HG03196 (cell line): ENCODE measurements at regions not wholly inside any gene's neighbourhood (a gene's known extent, or its start where the extent isn't known, plus 50 kb on each side); places are given as distances from the start of the nearest gene placed in this dataset.

Experiments
- ATAC-seq: cut with Tn5 transposase; IDR thresholded peaks from one replicate; pipeline ENCODE4 v1.9.1; 2021; ENCODE audit not compliant: unreplicated experiment

DNA sequence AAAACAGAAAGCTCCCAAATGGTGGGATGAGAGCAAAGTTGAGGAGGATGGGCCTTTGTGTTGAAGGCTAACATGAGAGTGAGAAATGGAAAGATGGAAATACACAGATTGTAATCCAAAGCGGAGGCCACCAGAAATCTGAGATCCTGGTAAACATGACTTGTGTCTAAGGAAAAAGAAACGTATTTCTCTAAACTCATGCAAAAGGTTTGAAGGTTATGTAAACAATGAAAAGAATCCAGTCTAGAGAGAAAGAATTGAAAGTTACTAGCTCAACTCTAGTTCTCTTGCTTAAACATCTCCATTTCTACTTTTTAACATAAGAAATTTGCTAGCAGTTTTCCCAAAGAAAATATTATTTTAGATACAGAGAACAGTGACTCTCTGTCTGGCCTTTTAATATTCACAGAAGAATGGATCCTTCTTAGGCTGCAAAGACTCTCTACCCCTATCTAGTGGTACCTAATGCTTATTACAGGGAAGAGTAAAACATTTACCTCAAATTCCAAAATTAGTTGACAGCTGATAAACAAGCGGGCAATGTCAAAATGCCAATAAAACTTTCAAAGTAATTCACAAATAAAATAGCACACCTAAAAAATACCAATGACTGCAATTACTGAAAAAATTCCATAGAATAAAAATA lies 75.8 kb upstream of the SOX5 start:
- no peak for ATAC-seq

DNA sequence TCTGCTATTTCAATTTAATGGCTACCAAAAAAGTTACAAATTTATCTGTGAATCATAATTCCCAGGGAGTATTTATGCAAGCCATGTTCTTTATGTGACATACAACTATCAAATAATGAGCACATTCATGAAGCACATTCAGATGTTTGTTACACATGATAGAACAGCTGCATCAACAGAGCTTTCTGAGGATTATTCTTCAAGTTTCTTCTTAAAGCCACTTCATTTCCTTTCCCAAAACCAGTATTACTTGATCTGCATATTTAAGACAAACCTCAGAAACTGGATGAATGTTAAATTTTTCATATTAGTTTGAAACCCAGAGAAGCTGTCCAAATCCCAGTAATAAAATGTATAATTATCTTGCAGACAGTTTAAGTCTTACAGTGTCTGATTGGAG lies 73.6 kb upstream of the SOX5 start:
- ATAC-seq: no peak

DNA sequence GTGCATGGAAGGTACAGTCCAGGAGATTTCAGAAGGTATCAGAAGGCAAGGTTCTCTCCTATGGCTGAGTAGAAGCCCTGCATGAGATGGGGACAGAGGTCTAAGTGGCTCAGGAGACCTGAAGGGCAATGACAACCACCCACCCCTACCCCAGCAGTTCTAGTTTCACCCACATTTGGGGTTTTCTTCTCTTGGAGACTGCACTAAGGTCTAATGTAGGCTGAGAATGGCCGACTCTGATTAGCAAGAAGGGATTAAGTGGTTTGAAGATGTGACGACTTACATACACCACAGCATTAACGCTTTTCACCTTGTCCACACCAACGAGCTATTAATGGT lies 71.7 kb upstream of the SOX5 start:
- no peak for ATAC-seq

DNA sequence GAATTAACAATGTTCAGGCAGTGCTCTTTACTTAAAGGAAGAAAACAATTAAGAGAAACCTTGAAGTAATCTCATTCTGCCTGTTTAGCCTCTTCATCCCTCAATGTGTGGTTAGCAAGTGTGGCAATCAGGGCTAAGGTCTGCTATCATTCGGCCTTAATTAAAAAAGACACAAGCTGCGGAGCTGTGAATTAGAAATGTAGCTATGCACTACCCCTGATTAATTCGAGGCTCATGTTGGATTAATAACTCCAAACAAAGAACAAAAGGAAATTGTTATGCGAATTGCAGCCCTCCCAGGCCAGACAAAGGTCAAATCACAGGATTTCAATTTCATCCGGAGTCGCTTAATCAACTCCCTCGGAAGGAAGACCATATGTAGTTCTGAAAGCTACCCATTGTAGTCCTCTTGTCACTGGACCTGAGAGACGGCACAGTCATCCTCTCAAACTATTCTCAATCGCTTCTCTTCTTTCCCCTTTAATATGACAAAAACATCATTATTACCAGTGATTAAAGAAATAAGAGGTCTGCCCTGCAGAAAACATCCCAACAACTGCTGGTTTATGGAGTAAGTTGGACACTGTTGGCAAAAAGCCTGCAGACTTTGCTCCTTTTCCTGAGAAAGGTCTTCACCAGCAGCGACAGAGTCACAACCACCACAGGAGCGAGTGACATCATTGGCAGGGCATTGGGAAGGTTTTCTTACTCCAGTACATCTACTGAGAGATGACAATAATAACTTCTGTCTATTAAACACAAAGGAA lies 71.1 kb upstream of the SOX5 start:
- ATAC-seq: no peak

DNA sequence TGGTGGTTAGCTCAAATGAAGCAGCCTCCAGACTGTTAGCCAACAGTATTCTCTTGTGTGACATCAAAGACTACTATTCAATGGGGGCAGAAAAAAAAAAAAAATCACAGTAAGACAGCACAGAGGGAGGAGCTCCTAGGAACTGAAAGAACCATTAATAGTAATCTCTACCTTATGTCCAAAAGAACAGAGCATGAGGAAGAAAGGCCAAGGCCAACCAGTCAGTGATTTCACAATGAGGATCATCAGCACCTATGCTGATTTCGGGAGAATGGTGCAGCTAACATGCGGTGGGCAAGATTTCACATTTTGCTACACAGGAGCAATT lies 66.3 kb upstream of the SOX5 start:
- no peak for ATAC-seq

DNA sequence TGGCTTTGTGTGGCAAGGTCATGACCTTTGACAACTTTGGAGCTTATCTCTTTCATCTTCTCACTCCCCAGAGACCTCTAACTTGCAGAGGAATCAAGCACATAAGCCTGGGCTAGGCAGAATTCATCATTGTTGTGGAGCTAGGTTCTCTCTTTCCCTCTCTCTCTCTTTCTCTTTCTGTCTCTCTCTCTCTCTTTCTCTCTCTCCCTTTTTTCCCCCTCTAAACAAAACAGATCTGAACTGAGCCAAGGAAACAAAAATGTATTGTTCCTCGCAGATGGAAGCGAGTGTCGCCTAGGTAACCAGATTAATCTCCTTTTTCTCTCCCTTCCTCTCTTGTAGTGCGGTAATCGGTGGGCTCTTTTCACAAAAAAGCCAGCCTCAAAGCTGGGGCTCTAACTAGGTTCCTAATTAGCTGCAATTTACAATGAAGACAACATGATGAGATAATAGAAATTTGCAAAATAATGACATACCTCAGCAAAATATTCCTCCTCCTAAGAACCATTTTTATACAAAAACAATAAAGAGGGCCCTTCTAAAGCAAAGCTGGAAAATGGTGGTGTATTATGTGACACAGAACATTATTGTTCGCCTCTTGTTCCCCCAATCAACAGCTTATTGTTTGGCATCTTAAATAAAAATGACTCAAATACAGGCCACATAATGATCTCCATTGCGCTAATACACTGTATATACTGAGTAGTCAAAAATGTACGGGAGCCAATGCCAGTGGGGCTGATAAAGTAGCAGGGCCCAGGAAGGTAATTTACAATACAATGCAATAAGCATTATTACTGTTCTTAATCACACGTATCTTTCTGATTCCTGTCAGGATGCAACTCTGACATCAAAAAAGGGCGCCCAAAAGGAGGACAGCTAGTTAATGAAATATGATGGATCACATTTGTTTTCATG lies 65.7 kb upstream of the SOX5 start:
- ATAC-seq: no peak

DNA sequence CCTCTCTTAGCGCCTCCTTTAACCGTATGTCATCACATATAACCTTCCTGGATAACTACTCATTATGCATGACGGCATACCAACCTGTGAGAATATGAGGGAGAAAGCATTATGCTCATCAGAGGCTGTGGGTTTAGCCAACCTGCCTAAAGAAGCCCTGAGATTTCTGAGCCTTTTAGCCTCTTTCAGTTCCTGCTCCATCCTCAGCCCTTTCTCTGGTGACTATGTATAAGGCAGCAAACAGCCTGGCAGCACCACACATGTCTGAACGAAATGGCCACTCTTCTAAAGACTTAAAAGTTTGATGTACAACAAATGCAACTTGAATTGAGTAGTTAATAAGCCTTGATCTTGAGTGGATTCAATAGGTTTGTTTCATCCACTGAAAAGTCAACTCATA lies 64.8 kb upstream of the SOX5 start:
- ATAC-seq: no peak

DNA sequence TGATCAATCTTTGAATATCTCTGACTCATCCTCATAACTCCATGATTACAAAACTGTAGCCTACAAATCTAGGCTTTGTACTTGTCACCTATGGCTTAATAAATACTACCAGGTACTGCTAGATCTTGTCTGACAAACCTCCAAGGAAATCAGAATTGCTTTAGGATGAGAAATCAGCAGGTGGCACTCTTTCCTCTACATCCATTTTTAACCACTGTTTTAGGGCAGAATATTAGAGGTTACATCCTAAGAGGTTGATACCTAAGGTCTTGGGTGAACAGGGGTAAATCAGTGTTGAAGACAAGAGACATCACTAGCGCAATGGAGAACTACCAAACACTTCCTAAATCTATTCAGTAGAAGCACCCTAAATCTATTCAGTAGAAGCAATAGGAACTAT lies 63.1 kb upstream of the SOX5 start:
- no peak for ATAC-seq

DNA sequence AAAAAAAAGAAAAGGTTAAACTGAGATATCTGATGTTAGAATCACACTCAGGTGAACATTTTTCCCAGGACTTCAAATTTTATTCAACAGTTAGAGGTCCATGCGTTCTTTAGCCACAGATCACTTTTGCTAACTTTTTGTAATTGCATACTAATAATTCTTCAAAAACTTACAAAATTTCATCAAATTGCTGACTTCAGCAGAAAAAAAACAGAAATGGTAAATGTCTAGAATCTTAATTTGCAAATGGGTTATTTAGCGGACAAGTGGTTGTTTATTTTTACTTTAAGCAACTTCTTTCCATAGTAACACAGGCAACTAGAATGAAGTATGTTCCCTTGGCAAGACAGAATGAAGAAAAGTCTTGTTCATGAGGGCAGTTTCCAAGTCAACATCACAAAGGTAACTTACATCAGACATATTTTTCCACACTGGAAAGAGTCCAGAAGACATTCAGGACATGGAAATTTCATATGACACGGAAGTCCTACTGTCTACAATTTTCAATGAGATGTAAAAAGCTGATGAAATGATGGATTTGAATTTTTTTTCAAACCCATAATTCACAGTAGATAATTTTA lies 62.5 kb upstream of the SOX5 start:
- no peak for ATAC-seq

DNA sequence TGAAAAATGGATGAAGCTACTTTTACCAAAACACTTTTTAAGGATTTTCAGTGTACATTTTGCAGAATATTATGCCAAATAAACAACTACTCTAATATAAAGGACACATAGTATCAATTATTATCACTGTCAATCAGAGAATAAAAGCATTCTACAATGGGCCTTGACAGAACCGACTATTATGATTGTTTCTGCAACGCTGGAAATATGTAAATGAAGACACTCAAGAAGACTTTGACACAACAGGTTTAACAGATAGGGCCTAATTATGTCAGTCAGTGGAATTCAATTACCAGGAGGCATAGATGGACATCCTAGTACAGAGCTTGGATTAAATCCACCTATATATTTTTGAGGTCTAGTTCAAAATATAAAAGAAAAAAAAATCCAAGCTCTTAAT lies 58.7 kb upstream of the SOX5 start:
- no peak for ATAC-seq
